ENCODE measurements at regions not wholly inside any gene's neighbourhood (a gene's known extent, or its start where the extent isn't known, plus 50 kb on each side); places are given as distances from the start of the nearest gene placed in this dataset.
"Not testable (repeated sequence)": the region's sequence is repeated elsewhere in the genome, so short reads cannot be mapped to it uniquely, and the experiment has no call there.

DNA sequence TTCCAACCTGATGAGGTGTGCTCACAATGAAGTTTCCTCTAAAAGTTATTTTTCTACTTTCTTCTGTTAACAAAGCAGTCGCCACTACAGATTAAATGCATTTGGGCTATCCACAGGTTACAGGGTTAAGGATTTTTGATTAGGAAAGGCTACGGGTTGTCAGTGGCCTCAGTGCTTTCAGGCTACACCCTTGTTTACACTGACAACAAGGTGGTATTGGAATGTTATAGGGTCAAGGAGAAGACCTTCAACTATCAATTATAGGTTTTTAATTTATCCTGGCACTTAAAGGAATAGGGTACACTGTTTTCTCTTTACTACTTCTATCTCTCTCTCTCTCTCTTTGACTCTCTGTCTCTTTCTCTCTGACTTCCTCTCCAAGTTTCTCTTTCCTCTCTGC, 102.8 kb downstream of the TMEM167A start:
- not testable (repeated sequence) for H3K4me1 Mint-ChIP-seq (ENCODE audit: low read depth); H3K36me3 Mint-ChIP-seq; H3K27me3 Mint-ChIP-seq; H3K4me3 Mint-ChIP-seq; H3K27ac Mint-ChIP-seq
- H3K9me3 Mint-ChIP-seq (ENCODE audit: low read depth): peaks cover 13% of the 10 kb centered on the region

DNA sequence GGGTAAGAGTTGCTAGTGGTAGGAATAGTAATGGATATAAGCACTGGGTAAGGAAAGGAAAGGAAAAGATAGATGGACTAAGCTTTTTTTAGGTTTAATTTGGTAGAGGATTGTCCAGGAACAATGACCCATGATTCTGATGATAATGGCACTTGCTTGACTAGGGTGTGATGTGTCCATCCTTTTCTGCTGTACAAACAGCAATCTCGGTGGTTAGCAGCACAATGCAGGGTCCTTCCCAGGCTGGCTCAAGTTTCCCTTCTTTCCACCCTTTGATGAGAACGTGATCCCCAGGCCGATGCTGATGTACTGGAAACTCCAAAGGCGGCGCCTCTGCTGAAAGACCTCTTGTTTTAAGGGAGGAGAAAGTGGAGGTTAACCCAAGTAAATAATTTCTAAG, 105.3 kb downstream of the TMEM167A start:
- Mint-ChIP-seq H3K4me3 (no peak overlapping the region), H3K4me1 (ENCODE audit: low read depth) (peaks cover 2% of the 10 kb centered on the region), H3K27ac (no peak overlapping the region), H3K9me3 (ENCODE audit: low read depth) (peaks cover 13% of the 10 kb centered on the region), H3K27me3 (no peaks in the 10 kb centered on the region), H3K36me3 (peaks cover 8% of the 10 kb centered on the region)

DNA sequence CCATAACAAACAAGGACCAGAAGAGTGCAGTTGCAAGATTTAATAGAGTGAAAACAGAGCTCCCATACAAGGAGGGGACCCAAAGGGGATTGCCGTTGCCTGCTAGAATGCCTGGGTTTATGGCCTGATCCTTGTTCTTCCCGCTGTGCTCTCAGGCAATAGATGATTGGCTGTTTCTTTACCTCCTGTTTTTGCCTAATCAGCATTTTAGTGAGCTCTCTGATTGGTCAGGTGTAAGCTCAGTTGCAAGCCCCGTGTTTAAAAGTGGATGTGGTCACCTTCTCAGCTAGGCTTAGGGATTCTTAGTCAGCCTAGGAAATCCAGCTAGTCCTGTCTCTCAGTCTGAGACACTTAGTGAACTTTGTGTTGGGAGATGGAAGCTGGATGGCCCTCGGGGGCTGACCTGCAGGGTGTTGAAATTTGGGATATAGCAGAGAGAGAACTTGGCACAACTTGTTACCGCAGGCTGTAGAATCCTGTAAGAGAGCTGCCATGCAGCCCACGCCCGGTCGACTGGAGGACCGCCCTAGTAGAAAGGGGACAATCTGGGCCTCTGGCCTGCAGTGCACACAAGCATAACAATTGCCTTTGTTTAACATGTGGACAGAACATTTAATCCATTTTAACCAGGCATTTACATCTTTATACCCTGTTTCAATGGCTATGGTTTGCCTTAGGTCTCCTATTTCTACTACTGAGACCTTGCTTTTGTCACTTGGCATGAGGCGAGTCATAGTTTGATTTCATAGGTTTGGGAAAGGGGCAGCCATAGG, 106.0 kb downstream of the TMEM167A start:
- H3K36me3 Mint-ChIP-seq; H3K9me3 Mint-ChIP-seq (ENCODE audit: low read depth); H3K4me1 Mint-ChIP-seq (ENCODE audit: low read depth); H3K27me3 Mint-ChIP-seq; H3K4me3 Mint-ChIP-seq; H3K27ac Mint-ChIP-seq: not testable (repeated sequence)

DNA sequence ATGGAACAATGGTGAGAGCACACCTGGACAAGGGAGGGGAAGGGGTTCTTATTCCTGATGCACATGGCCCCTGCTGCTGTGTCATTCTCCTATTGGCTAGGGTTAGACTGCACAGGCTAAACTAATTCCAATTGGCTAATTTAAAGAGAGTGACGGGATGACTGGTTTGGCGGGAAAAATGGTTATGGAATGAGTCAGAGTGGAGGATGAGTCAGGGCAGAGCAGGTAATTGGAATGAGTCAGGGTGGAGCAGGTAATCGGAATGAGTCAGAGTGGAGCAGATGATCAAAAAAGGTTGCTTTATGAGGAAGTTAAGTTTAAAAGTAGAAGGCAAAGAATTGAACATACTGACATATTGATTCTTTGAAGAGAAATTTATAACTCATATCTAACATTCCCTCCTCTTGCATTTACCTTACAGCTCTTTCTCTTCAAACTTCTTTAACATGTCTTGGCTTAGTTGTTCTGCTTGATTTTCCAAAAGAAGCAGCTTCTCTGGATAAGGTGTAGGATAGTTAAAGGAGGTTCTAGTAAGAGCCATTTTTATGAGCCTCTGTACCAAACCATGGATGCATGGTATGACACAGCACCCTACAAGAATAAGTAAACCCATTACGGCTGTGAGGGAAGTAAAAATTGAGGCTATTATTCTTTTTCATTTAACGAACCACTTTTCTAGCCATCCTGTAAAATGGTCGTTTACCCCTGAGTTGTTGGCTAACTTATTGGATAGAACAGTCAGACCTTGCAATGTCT, 107.8 kb downstream of the TMEM167A start:
- not testable (repeated sequence) for H3K9me3 Mint-ChIP-seq (ENCODE audit: low read depth); H3K27me3 Mint-ChIP-seq; H3K4me1 Mint-ChIP-seq (ENCODE audit: low read depth); H3K4me3 Mint-ChIP-seq; H3K27ac Mint-ChIP-seq; H3K36me3 Mint-ChIP-seq

DNA sequence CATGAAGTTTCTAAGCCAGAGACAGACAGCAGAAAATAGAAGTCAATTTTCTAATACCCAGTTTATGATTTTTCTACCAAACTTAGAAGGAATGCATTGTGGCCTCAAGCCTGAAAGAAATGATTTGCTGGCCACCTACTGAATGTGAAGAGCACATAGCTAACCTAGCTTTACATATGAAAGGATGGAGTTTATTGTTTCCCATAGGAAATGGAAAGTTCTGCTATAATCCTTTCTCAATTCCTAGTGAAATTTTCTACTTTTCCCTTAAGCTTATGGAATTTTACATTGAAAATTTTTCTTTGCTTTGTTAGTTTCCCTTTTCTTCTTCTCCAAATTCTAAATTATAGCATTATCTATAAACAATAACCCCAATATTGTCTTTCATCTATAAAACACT, 110.1 kb downstream of the TMEM167A start:
- Mint-ChIP-seq H3K27ac (no peak overlapping the region), H3K4me3 (no peak overlapping the region), H3K4me1 (ENCODE audit: low read depth) (peaks cover 2% of the 10 kb centered on the region)

DNA sequence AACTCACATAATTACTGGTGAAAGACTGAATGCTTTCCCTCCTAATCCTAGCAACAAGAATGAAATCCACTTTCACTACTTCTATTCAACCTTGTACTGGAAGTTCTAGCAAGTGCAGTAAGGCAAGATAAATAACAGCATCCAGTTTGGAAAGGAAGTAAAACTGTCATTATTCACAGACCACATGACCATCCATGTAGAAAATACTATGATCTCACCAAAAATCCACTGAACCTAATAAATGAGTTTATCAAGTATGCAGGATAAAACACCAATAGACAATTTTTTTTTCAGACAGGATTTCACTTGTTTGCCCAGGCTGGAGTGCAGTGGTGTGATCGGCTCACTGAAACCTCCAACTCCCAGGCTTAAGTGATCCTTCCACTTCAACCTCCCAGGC, 117.7 kb downstream of the TMEM167A start:
- Mint-ChIP-seq H3K27ac (no peak overlapping the region), H3K4me3 (no peak overlapping the region), H3K9me3 (ENCODE audit: low read depth) (peaks cover 22% of the 10 kb centered on the region), H3K36me3 (peaks cover 5% of the 10 kb centered on the region), H3K27me3 (no peaks in the 10 kb centered on the region), H3K4me1 (ENCODE audit: low read depth) (no peaks in the 10 kb centered on the region)

More for the DNA sequence above, 110.1 kb downstream of the TMEM167A start:
- Mint-ChIP-seq H3K27me3 (no peaks in the 10 kb centered on the region), H3K9me3 (ENCODE audit: low read depth) (no peaks in the 10 kb centered on the region), H3K36me3 (no peaks in the 10 kb centered on the region)

DNA sequence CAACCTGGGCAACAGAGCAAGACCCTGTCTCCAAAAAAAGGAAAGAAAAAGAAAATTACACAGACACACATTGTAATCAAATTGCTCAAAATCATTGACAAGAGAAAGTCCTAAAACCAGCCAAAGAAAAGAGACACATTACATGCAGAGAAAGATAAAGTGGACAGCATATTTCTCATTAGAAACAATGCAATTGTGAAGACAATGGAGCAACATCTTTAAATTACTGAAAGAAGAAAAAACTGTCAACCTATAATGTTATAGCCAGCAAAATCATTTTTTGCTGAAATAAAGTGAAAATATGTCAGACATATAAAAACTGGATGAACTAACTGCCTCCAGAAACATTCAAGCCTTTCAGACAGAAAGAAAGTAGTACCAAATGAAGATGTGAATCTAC, 120.6 kb downstream of the TMEM167A start:
- peaks cover 22% of the 10 kb centered on the region for H3K9me3 Mint-ChIP-seq (ENCODE audit: low read depth)
- H3K27ac Mint-ChIP-seq: no peak overlapping the region
- H3K36me3 Mint-ChIP-seq: peaks cover 5% of the 10 kb centered on the region
- no peaks in the 10 kb centered on the region for H3K27me3 Mint-ChIP-seq
- H3K4me3 Mint-ChIP-seq: no peak overlapping the region
- no peaks in the 10 kb centered on the region for H3K4me1 Mint-ChIP-seq (ENCODE audit: low read depth)

DNA sequence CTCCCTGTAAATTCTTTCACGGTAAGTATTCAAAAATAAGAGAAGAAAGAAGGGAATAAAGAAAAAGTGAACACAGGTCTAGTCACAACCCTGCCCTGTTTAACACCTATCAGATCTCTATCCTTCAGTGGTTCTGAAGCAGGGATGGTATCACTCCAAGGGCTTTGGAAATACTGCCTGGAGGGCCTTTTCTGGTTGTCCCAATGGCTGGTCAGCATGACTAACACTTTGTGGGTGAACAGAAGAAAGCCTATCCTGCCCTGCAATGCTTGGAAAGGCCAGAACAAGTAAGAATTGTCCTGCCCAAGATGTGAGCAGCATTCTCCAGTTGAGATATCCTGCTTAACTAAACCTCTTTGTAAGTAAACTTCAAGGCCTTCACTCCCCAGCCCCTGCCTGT, 124.9 kb downstream of the TMEM167A start:
- peaks cover 4% of the 10 kb centered on the region for H3K36me3 Mint-ChIP-seq
- H3K27me3 Mint-ChIP-seq: no peaks in the 10 kb centered on the region
- no peaks in the 10 kb centered on the region for H3K4me1 Mint-ChIP-seq (ENCODE audit: low read depth)
- peaks cover 21% of the 10 kb centered on the region for H3K9me3 Mint-ChIP-seq (ENCODE audit: low read depth)
- no peak overlapping the region for H3K4me3 Mint-ChIP-seq
- no peak overlapping the region for H3K27ac Mint-ChIP-seq

DNA sequence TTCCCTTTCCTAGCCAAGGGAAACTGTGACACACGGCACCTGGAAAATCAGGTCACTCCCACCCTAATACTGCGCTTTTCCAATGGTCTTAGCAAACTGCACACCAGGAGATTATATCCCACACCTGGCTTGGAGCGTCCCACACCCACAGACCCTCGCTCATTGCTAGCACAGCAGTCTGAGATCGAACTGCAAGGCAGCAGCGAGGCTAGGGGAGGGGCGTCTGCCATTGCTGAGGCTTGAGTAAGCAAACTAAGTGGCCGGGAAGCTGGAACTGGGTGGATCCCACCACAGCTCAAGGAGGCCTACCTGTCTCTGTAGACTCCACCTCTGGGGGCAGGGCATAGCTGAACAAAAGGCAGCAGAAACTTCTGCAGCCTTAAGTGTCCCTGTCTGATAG, 132.9 kb downstream of the TMEM167A start:
- not testable (repeated sequence) for H3K27ac Mint-ChIP-seq; H3K27me3 Mint-ChIP-seq; H3K4me1 Mint-ChIP-seq (ENCODE audit: low read depth); H3K9me3 Mint-ChIP-seq (ENCODE audit: low read depth); H3K4me3 Mint-ChIP-seq; H3K36me3 Mint-ChIP-seq

DNA sequence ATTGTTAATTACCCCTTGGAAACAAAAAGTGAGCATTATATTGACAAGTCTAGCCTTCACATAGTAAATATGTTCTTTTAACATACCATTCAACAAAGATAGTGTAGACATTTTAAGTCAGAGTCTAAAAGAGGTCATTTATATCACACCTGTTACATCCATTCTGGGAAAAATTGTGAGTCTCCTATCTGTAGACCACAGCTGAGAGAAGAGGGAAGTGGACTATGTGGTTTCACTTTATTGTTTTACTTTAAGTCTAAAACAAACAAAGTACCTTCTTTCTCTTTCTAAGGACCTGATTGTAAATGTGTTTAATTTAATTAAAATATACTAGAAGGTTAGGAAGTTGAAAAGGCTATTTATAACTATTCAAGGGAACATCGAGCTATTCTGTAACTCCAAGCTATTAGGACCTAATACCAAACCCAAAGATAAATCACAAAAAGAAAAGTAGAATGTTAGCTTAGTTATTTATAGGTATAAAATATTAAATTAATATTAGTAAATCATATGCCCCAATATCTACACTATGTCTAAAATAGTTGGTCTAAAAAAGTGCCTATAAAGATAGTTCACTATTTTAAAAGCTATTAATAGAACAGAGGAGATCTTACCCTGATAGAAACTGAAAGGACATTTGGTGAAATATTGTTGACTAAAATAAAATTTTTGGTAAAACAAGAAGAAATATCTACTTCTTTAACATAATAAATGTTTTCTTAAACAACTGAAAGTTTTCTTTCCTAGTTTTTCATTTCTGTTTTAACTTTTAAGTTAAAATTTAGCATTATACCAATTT, 134.9 kb downstream of the TMEM167A start:
- no peaks in the 10 kb centered on the region for H3K36me3 Mint-ChIP-seq
- H3K9me3 Mint-ChIP-seq (ENCODE audit: low read depth): no peaks in the 10 kb centered on the region
- H3K4me3 Mint-ChIP-seq: no peak overlapping the region
- peaks cover 6% of the 10 kb centered on the region for H3K27me3 Mint-ChIP-seq
- no peaks in the 10 kb centered on the region for H3K4me1 Mint-ChIP-seq (ENCODE audit: low read depth)
- H3K27ac Mint-ChIP-seq: no peak overlapping the region

DNA sequence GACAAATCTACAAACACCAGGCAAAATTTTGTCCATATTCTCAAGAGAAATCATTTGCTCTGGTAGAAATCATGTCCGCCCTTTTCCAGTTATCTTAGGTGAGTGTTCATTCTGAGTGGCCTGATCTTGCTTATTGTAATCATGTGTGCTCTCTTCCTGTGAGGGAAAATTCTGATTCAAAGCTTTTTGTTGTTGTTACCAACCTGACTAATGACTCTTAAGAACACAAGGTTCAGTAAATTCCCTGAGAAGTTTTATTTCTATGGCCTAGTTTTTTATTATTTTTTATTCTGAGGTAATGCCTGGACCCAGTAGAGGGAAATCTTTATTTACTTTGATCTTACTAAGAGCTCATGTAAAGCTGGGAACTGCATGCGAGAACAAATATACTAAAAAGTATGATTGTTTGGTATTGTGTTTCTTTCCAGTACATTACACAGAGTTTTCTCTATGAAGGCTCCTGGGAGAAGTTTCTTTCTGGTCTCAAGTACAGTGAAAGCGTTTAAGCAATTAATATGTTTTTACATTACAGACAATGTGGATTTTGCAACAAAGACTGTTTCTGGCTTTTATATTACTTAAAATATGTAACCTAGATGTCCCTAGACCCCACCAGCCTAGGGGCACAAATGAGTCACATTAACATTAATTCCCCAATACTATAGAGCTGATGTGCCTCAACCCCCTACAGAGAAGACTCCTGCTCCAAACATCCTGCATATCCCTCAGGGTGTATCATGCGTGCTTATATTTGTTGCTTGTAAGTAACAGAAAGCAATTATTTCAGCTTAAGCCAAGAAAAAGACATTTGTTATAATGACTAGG, 138.1 kb downstream of the TMEM167A start:
- Mint-ChIP-seq H3K4me1 (ENCODE audit: low read depth) (no peaks in the 10 kb centered on the region), H3K36me3 (no peaks in the 10 kb centered on the region), H3K27me3 (peaks cover 6% of the 10 kb centered on the region), H3K27ac (no peak overlapping the region), H3K4me3 (no peak overlapping the region), H3K9me3 (ENCODE audit: low read depth) (no peaks in the 10 kb centered on the region)

DNA sequence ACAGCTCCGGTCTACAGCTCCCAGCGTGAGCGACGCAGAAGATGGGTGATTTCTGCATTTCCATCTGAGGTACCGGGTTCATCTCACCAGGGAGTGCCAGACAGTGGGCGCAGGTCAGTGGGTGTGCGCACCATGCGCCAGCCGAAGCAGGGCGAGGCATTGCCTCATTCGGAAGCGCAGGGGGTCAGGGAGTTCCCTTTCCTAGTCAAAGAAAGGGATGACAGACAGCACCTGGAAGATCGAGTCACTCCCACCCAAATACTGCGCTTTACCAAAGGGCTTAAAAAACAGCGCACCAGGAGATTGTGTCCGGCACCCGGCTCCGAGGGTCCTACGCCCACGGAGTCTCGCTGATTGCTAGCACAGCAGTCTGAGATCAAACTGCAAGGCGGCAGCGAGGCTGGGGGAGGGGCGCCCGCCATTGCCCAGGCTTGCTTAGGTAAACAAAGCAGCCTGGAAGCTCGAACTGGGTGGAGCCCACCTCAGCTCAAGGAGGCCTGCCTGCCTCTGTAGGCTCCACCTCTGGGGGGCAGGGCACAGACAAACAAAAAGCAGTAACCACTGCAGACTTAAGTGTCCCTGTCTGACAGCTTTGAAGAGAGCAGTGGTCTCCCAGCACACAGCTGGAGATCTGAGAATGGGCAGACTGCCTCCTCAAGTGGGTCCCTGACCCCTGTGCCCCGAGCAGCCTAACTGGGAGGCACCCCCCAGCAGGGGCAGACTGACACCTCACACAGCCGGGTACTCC, 144.5 kb downstream of the TMEM167A start:
- not testable (repeated sequence) for H3K9me3 Mint-ChIP-seq (ENCODE audit: low read depth); H3K4me3 Mint-ChIP-seq; H3K36me3 Mint-ChIP-seq; H3K4me1 Mint-ChIP-seq (ENCODE audit: low read depth); H3K27me3 Mint-ChIP-seq; H3K27ac Mint-ChIP-seq

DNA sequence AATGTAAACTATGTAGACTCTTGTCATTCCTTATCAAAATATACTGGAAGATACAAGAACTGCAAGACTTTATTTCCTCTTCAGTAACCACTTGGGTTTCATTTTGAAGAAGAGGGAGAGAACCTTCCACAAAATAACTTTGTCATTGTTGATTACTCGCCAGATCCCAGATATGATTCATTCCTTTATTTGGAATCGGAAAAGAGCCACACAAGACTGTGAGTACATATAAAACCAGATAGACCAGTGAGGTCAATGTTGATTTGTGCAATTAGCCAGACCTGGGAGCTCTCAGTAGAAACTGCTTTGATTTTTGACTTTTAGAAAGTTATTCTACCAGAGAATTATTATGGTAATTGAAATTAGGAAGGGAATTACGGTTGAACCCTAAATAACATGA, 146.1 kb downstream of the TMEM167A start:
- H3K4me1 Mint-ChIP-seq (ENCODE audit: low read depth): no peaks in the 10 kb centered on the region
- H3K36me3 Mint-ChIP-seq: no peaks in the 10 kb centered on the region
- no peaks in the 10 kb centered on the region for H3K9me3 Mint-ChIP-seq (ENCODE audit: low read depth)
- no peak overlapping the region for H3K4me3 Mint-ChIP-seq
- H3K27ac Mint-ChIP-seq: no peak overlapping the region
- peaks cover 5% of the 10 kb centered on the region for H3K27me3 Mint-ChIP-seq

DNA sequence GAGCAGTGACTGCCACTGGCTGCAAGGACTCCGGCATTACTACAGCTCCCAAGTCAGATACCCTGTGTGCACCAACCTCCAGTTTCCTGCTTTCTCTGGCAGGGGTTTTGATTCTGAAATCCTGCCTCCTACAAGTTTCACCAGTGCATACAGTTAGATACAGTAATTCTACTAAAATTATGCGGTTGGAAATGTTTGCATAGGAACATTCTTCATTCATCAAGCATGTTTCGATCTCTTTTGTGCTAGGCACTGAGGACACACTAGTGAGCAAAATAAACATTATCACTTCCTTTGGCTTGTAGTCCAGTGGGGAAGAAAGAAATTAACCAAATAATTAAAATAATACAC, 152.2 kb downstream of the TMEM167A start:
- Mint-ChIP-seq H3K4me3 (no peak overlapping the region), H3K27me3 (peaks cover under 1% of the 10 kb centered on the region), H3K27ac (no peak overlapping the region), H3K4me1 (ENCODE audit: low read depth) (no peaks in the 10 kb centered on the region), H3K9me3 (ENCODE audit: low read depth) (no peaks in the 10 kb centered on the region), H3K36me3 (no peaks in the 10 kb centered on the region)

Data from activated naive CD8-positive, alpha-beta T cell (primary cell).